DMS114 treated with DMSO at 0.1 percent for 48 hours (cell line): ENCODE measurements at regions not wholly inside any gene's neighbourhood (a gene's known extent, or its start where the extent isn't known, plus 50 kb on each side); places are given as distances from the start of the nearest gene placed in this dataset.

Experiments used
- DNase-seq: peaks from one replicate; lab custom pipeline; 2025; ENCODE audit not compliant: unreplicated experiment; lab: John Stamatoyannopoulos, UW

DNA sequence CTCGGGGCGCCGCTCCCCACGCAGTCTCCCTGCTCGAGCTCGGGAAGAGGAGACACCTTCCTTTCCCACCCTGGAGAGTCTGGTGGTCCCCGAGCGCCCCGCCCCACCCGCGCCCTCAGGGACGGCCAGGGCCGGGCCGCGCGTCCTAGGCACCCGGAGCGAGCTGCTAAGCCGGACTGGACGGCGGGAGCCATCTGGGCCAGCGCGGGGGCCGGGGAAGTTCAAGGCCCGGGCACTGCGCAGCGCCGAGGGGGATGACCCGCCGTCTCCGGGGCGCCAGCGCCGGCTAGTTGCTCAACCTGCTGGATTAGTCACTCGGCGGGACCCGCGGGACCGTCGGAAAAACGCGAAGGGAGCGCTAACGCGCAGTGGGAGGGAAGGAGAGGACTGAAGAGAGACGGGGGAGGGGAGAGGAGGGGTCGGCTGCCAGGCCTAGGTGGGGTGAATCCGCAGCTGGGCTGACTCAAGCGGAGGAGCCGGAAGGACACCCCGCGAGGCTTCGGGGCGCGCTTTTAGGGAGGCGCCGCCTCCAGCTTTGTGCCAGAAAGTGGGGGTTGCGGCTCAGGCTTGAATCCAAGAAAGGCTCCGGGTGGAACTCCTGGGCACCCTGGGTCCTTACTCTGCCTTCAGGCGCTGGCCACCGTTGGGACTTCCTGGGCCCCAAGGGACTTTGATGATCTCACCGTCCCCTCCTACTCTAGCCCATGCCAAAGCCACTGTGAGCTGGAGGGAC lies 75.7 kb upstream of the FOXP4 start:
- DNase-seq, result no peak

GRCh38 chr6:41471064-41471895 lies 74.9 kb upstream of the FOXP4 start:
- no peak for DNase-seq

DNA sequence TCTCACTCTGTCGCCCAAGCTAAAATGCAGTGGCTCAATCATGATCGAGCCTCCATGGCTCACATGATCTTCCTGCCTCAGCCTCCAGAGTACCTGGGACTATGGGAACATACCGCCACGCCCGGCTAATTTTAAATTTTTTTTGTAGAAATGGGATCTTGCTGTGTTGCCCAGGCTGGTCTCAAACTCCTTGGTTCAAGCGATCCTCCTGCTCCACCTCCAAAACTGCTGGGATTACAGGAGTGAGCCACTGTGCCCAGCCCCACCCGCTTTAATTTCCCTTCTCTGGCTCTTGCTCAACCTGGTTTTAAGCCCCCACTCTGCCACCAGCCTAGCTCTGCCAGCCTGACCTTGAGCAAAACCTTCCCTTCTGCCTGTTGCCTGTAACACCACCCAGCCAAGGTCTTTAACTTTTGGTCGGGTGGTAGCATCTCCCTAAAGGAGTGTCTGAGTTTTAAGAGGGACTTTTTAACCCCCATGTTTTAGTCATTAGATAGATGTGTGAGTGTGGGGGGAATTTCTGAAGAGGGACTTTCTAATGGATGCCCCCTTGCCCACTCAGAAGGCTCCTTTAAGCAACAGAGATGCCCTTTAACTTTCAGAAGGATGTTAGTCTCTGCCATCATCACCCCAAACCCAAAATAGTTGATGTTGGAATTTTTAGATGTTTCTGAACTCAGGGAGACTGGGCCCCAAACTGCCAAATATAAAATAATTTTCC lies 71.8 kb upstream of the FOXP4 start:
- DNase-seq, result no peak

DNA sequence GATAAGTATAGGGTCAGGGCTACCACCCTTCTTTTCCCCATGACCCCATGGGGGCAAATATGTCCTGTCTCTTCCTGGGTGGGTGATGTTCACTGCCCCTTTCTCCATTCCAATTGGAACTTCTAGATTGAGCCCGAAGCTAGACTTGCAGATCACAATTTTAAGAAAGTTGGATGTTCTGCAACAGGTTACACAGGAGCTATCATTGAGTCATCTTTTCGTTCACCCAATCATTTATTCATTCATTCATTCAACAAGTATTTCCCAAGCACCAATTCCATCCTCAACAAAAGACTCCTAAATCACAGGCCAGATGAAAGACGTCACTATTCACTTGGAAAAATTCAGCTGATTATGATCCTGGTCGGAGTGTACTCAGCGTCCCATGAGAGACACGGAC lies 71.0 kb upstream of the FOXP4 start:
- DNase-seq, result no peak

GRCh38 chr6:41475737-41476357 lies 70.3 kb upstream of the FOXP4 start:
- no peak for DNase-seq

DNA sequence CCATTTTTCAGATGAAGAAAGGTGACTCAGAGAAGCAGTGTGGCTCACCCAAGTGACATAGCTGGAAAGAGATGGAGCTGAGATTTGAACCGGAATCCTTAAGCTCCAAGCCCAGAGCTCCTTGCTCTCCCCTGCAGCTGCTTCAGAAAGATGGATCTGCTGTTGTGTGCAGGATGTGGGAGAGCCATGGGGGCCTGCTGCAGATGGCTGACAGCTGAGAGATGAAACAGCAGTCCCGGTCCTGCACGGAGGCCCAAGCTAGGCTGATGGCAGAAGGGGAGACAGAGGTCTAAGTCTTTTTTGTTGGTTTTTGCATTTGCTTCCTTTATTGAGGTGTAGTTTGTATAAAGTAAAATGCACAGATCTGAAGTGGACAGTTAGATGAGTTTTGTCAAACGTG lies 69.8 kb upstream of the FOXP4 start:
- no peak for DNase-seq

- DNase-seq, result no peak
These were observed 68.6 kb upstream of the FOXP4 start for GRCh38 chr6:41477572-41477971.

DNA sequence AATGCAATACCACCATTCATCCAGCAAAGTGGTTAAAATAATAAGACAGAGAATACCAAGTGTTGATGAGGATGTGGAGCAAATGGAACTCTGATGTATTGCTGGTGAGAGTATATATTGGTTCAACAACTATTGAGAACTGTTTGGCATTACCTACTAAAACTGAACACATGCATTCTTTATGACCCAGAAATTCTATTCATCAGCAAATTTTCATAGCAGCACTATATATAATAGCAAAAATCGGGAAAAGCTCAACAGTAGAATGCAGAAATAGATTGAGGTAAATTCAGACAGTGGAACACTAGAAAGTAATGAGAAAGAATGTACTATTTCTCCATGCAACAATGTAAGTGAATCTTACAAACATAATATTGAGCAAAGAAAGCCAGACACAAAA lies 62.2 kb upstream of the FOXP4 start:
- DNase-seq, result no peak

DNA sequence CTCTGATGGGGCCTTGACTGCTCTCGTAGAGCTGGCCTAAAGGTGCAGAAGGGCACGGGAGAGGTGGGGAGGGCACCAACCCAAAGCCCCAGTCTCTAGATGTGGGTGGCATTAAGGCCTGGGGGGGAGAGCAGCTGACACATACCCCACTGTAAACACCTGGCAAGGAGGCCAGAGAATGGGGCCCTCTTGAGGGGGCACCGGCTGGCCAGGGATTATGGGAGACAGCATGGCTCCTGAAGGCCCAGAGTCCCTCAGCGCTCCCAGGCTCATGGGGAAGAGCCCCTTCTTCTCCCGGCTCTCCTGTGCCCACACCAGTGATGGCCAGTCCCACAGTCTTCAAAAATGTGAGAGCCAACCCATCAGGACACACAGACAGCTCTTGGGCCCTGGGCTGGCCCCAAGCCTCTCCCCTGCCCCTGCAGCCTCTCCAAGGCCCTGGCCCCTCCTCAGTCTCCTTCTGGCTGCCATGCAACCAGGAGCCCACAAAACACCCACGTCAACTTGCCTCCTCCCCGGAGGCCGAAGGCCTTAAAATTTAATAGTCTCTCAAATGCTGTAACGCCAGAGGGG lies 58.2 kb upstream of the FOXP4 start:
- no peak for DNase-seq

DNA sequence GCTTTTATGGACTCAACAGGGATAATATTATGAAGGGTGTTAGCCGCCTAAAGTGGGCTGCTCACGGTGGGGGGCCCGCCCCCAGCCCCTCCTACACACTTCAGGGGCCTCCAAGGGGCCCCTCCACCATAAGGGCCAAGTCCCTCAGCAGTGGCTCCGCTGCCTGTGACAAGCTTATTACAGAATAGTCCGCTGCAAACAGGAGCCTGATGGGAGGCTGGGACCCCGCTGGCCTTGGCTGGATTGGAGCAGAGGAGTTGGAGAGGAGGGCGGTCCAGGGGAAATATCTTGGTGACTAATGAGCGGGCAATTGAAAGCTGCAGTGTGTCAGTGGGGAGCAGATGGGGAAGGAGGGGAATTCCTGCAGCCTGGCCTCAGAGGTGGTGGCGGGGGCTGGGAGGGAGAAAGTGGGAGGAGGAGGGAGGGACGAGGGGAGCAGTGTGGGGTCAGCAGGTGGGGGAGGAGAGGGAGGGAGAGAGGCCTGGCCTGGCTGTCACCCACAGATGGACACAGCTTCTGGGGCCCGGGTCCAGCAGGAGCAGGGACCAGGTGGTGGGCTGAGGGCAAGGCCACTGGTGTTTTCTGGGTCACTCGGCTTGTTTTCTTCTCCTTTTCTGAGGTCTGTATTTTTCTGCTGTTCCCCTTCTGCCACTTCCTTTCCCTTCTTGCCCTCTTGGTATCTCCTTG lies 57.6 kb upstream of the FOXP4 start:
- DNase-seq, result no peak

- no peak for DNase-seq
These were observed 56.9 kb upstream of the FOXP4 start for GRCh38 chr6:41489120-41489851.

- no peak for DNase-seq
These were observed 53.8 kb upstream of the FOXP4 start for GRCh38 chr6:41492261-41492891.

GRCh38 chr6:41494212-41495110 lies 51.7 kb upstream of the FOXP4 start:
- DNase-seq, result no peak
